Activated naive CD4-positive, alpha-beta T cell treated with Interleukin-2 at 50 U/mL for 16 hours (primary cell): ENCODE measurements at regions not wholly inside any gene's neighbourhood (a gene's known extent, or its start where the extent isn't known, plus 50 kb on each side); places are given as distances from the start of the nearest gene placed in this dataset.

Experiments
- DNase-seq: peaks from one replicate; pipeline ENCODE4 v3.0.0-alpha.2; 2020

DNA sequence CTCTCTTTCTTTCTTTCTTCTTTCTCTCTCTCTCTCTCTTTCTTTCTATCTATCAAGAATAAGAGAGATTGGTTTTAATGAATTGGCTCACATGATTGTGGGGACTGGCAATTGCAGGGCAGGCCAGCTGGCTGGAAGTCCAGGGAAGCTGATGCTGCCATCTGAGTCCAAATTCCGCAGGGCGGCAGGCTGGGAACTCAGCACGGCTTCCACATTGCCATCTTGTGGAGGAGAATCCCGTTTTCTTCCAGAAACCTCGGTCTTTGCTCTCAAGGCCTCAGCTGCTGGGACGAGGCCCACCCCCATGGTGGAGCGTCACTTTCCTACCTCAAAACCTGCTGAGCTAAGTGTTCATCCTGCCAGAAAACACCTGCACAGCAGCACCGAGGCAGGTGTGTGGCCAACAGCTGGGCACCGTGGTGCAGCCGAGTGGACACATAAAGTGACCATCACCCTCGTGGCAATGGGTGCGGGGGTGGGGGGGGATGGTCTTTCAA, 58.8 kb upstream of the SLCO4A1 start:
- no peak for DNase-seq

GRCh38 chr20:62584671-62585460, 57.4 kb upstream of the SLCO4A1 start:
- no peak for DNase-seq

GRCh38 chr20:62585461-62585970, 56.8 kb upstream of the SLCO4A1 start:
- DNase-seq, result no peak

DNA sequence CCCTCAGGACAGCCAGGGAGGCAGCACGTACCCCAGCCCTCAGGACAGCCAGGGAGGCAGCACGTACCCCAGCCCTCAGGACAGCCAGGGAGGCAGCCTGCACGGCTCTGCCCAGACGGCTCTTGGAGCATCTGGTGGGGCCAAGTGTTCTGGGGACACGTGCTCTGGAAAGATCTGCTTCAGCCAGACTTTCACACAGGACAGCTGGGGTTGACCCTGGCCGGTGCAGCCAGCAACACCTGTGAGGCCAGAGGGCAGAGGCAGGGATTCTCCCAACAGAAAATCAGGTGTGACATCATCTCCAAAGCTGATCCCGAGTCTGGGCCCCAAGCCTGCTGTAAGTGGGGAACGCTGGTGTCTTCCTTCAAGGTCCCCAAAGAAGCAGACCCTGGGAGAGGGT, 55.5 kb upstream of the SLCO4A1 start:
- no peak for DNase-seq

DNA sequence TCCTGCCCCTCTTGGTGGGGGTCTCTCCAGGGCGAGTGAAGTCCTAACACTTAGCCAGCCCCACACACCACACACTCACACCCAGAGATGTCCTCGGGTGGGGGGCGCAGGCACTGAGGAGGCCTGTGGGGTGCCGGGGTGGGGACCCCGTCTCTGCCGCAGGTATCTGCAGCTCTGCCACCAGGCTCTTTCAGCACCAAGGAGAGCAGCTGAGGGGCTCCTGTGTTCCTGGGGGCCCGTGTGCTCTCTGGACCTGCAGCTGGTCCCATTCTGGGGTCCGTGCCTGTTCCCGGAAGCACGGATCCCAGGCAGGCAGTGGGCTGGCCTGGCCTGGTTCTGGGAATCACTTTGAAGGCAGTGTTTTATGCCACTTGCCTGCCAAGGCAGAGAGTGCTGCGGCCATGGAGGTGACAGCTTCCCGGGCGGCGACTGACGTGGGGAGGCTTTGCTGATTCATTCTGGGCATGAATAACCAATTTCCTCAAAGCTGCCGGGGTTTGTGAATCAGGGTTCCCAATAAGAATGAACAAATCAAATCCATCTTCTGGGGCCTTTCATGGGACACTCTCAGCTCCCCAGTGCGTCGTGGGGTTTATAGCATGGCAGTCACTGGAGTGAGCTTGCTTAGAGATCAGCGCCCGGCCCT, 54.4 kb upstream of the SLCO4A1 start:
- DNase-seq, result peak; percentile 5

DNA sequence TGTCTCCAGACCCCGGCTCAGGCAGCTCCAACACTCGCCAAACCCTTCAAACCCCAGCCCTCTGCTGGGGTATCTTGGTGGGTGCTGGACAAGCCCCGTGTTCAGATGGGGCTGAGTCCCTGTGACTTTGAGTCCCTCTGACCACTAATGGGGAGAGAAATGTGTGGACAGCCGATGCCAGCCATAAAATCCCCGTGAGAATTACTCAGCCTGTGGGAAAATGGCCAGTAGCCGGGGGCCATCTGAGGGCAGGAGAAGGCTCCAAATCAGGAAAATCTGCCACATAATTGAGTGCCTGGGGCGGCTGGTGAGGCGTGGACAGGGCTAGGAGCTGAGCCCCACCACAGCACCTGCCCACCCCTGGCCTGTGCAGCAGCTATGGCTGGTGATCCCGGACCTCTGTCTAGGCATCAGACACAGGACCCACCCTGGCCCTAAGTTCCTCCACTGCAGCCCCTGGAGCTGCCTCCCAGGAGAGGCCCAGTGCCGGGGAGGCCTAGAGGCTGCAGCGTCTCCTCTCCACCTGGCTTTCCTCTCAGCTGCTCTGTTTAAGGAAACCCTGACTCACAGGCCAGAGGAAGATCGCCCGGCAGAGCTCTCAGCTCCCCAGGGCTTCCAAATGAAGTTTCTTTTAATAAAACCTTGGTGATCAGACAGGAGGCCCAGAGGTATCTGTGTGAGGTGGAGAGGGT, 53.7 kb upstream of the SLCO4A1 start:
- no peak for DNase-seq

- no peak for DNase-seq
These were observed 53.2 kb upstream of the SLCO4A1 start for GRCh38 chr20:62589150-62589498.

- DNase-seq, result no peak
These were observed 52.6 kb upstream of the SLCO4A1 start for GRCh38 chr20:62589720-62590119.

DNA sequence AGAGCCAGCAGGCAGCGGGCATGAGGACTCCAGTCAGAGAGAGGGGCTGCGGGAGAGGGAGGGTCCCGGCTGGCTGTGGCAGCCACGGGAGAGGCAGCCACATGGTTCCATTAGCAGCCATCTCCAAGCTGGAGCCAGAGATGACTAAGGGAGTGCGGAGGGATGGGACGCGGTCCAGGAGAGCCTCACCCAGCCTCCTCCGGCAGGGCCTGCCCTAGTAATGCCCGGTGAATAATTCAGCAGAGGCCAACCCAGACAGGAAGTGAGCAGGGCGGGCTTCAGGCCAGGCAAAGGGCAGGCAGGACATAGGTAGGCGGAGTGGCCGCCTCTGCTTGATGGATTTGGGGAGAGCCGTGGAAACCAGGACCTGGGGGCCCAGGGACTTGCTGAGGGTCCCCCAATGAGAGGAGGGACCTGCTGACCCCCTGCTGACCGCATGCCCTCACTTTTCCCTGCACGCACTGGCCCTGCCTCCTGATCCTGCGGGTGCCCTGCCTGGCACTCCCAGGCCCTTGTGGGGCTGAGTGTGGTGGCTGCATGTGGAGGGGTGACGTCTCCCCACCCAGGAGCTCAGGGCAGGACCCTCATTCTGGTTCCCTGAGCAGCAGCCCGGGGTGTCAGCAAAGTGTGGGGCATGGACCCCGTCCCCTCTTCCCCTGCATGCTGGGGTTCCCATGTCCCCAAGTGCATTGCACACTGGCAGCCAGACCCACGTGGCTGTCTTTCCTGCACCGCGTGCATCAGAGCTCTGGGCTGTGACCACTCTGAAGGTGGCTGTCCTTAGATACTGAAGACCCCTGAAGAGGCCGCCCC, 51.8 kb upstream of the SLCO4A1 start:
- no peak for DNase-seq

DNA sequence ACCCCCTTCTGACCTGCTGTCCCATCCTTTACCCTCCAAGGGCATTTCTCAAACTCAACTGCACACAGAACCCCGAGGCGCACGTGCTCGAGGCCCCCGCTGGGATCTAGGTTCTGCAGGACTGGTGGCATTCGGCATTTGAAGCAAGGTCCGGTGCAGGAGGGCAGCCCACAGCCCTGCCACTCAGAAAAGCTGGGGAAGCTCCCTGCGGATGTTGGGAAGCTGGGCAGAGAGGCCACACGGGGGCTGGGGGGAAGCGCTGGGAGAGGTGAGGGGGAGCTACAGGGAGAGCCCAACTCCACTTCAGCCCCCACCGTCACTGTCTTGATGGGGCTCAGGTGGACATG, 51.2 kb upstream of the SLCO4A1 start:
- no peak for DNase-seq

GRCh38 chr20:62591591-62591990, 50.7 kb upstream of the SLCO4A1 start:
- DNase-seq, result no peak
